ENCODE measurements at regions not wholly inside any gene's neighbourhood (a gene's known extent, or its start where the extent isn't known, plus 50 kb on each side); places are given as distances from the start of the nearest gene placed in this dataset.

DNA sequence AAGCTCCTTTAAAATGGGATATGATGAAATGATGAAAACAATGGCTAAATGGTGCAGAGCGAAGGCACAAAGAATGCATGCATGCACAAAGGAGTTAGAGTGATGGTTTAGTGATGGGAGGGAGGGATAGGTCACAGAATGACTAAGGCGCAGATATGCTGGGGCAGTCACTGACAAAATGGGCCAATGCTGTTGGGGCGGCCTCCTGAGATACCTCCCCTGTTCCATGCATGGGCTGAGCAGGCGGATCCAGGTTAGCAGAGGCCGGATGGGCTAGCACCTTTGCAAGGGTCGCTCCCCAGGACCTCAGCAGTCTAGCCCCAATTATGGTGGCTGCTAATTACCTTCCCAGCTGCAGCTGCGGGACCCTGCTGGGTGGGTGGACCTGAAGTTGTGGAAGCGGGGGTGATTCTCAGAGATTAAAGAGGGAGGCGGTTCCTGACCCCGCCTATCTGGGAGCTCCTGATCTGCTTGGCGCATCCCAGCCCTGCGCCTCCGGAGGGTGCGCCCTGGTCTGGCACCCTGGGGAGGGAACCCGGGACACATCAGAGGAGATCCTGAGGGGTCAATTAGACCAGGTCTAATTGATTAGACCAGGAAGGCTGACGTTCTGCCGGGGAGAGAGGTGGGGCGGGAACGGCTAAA lies 175.0 kb downstream of the CYP26A1 start:
- TF ChIP-seq CTCF (IDR thresholded peaks at IDR 0.05) (no peak), POLR2A (IDR thresholded peaks at IDR 0.05) (no peak)

Measured in body of pancreas (tissue), 4 donors.